Stimulated activated naive B cell treated with anti-CD40 and anti-IgM and Interleukin-4, amounts not matched to agents 10 μg/mL and 1 μg/mL and 100 μg/mL, for 72 hours (primary cell): ENCODE measurements at regions not wholly inside any gene's neighbourhood (a gene's known extent, or its start where the extent isn't known, plus 50 kb on each side); places are given as distances from the start of the nearest gene placed in this dataset.

Source experiments
- ATAC-seq, 2 donors: fragments of 150-1000 bp; cut with Tn5 transposase; replicated peaks; 2 replicates each; pipeline ENCODE4 v1.10.0; 2021; ENCODE audit warnings: moderate library complexity in 1 of 2
- DNase-seq: peaks from one replicate; pipeline ENCODE4 v3.0.0; 2021
- H3K27ac Mint-ChIP-seq: one replicate; pipeline ENCODE4 v1.8.0; 2022; ENCODE audit warnings: mild to moderate bottlenecking, mixed read lengths
- H3K27me3 Mint-ChIP-seq, 2 donors: one replicate each; pipeline ENCODE4 v1.8.0; 2022; ENCODE audit warnings: mixed read lengths in 2 of 2
- H3K36me3 Mint-ChIP-seq, 2 donors: one replicate each; pipeline ENCODE4 v1.8.0; 2022; ENCODE audit warnings: mixed read lengths in 2 of 2, mild to moderate bottlenecking in 1 of 2
- H3K4me1 Mint-ChIP-seq, 2 donors: one replicate each; pipeline ENCODE4 v1.8.0; 2022; ENCODE audit warnings: mixed read lengths in 2 of 2, mild to moderate bottlenecking in 1 of 2
- H3K4me3 Mint-ChIP-seq, 2 donors: one replicate each; pipeline ENCODE4 v1.8.0; 2022; ENCODE audit warnings: mild to moderate bottlenecking in 2 of 2, mixed read lengths in 2 of 2, moderate library complexity in 1 of 2
- H3K9me3 Mint-ChIP-seq, 2 donors: one replicate each; pipeline ENCODE4 v1.8.0; 2022; ENCODE audit warnings: mixed read lengths in 2 of 2, mild to moderate bottlenecking in 1 of 2

- Mint-ChIP-seq H3K4me3 (no peak overlapping the region), H3K27me3 (no peaks in the 10 kb centered on the region), H3K9me3 (no peaks in the 10 kb centered on the region), H3K27ac (no peak overlapping the region), H3K4me1 (no peaks in the 10 kb centered on the region), H3K36me3 (no peaks in the 10 kb centered on the region)
- ATAC-seq (no peak), DNase-seq (no peak)
Observed at GRCh38 chr3:190912736-190913135, 50.2 kb upstream of the GMNC start.
